Activated CD4-positive, alpha-beta memory T cell treated with anti-CD3 and anti-CD28 coated beads, Interleukin-2, amount 10 ng/mL, durations not matched to agents 7 days and 5 days (primary cell): ENCODE measurements at regions not wholly inside any gene's neighbourhood (a gene's known extent, or its start where the extent isn't known, plus 50 kb on each side); places are given as distances from the start of the nearest gene placed in this dataset.

Source experiments
- CTCF ChIA-PET: fragments of 350-600 bp; sonication (Branson Sonifier 250); formaldehyde crosslinking; loops from one replicate; lab custom pipeline; 2021; ENCODE audit warnings: antibody characterized with exemption, inconsistent platforms; lab: Charles Lee
- POLR2A ChIA-PET: fragments of 350-600 bp; sonication (Branson Sonifier 250); formaldehyde crosslinking; loops from one replicate; lab custom pipeline; 2021; ENCODE audit warnings: antibody characterized with exemption; lab: Charles Lee
- DNase-seq: peaks from one replicate; pipeline ENCODE4 v3.0.0-alpha.2; 2020
- H3K27ac Mint-ChIP-seq: one replicate; pipeline ENCODE4 v1.8.0; 2021; ENCODE audit warnings: mild to moderate bottlenecking, mixed read lengths
- H3K27me3 Mint-ChIP-seq: one replicate; pipeline ENCODE4 v1.8.0; 2021; ENCODE audit warnings: mixed read lengths
- H3K36me3 Mint-ChIP-seq: one replicate; pipeline ENCODE4 v1.8.0; 2021; ENCODE audit warnings: low read depth, mixed read lengths
- H3K4me1 Mint-ChIP-seq: one replicate; pipeline ENCODE4 v1.8.0; 2021; ENCODE audit warnings: mixed read lengths
- H3K4me3 Mint-ChIP-seq: one replicate; pipeline ENCODE4 v1.8.0; 2021; ENCODE audit warnings: mild to moderate bottlenecking, mixed read lengths
- H3K9me3 Mint-ChIP-seq: one replicate; pipeline ENCODE4 v1.8.0; 2021; ENCODE audit warnings: mixed read lengths

DNA sequence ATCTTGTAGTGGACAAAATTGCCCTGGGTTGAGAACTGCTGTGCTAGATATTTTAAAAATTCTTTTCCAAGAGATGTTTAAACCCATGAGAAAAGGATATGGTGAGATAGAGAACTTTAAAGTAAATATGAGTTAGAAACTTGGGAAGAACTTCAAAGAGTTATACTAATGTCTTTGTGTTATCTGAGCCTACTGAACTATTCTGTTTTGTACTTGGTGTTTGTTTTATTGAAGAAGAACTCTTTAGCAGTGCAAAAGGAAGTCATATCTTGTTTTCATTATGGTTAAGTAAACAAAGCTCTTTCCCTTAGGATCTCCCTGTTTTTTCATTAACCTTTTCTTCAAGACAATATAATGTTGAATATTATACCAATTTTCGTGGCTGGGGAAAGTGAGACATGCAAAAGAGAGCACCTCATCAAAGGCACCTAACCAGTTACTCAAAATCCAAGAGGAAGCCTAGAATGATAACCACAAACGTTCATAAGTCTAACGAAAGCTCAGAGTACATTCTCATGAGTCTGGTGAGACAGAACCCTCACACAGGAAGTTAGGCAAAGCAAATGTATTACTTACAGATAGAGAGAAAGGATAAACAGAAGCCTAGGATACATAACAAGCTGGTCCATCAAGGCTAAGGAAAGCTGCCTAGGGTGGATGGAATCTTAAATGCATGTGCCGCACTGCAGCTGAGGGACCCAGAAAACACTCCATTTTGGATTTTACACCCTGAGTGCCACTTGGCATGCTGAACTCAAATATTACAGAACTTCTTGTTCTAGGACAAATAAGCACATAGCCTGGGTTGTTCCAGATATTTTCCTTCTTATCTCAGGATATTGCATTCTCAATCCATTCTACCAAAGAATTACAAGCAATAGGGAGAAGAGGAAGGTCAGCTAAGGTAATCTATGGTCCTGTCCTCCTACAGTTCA lies 112.5 kb upstream of the ANO3 start:
- no peak for DNase-seq
- peaks cover 5% of the 10 kb centered on the region for H3K9me3 Mint-ChIP-seq
- POLR2A ChIA-PET: no interaction called here
- H3K27me3 Mint-ChIP-seq: no peaks in the 10 kb centered on the region
- H3K36me3 Mint-ChIP-seq: no peaks in the 10 kb centered on the region
- CTCF ChIA-PET: no interaction called here
- H3K4me1 Mint-ChIP-seq: no peaks in the 10 kb centered on the region
- no peak overlapping the region for H3K4me3 Mint-ChIP-seq
- H3K27ac Mint-ChIP-seq: no peak overlapping the region

DNA sequence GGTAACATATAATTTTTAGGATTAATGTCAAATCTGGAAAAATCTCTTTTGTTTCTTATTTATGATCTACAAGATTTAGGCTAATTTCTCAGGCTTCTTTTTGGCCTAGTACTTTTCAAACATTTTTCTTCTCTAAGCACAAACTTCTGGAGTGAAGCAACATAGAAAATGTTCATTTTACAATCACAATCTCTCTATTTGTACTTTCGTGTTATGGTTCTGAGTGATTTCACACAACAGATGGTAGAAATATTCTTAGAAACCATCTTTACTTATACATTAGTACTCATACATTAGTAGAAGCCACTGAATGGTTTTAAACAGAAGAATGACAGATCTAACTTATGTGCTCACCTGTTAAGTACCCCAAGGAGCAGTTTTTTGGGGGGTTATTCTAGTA lies 106.3 kb upstream of the ANO3 start:
- no peaks in the 10 kb centered on the region for H3K4me1 Mint-ChIP-seq
- H3K9me3 Mint-ChIP-seq: peaks cover 3% of the 10 kb centered on the region
- H3K4me3 Mint-ChIP-seq: no peak overlapping the region
- no peaks in the 10 kb centered on the region for H3K27me3 Mint-ChIP-seq
- H3K36me3 Mint-ChIP-seq: no peaks in the 10 kb centered on the region
- no peak for DNase-seq
- H3K27ac Mint-ChIP-seq: no peak overlapping the region
- CTCF ChIA-PET: no interaction called here
- POLR2A ChIA-PET: no interaction called here

DNA sequence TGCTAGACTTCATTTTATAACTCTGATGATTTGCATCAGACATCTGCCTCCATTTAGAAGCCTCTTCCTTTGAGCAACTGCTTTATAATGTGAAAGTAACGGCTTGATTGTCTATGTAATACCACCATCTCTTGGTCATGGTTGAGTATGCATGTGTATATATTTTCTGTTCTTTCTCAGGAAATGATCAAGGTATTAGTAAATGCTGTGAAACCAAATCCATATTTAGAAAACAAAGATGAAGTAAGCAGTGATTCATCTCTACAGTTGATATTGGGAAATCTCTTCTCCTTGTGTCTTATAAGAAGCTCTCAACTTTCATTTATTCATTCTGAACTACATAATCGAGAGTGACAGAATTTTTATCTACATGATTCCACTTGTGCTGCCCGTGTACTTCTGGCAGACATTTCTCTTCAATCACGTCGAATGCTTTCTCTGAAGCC lies 104.6 kb upstream of the ANO3 start:
- Mint-ChIP-seq H3K9me3 (peaks cover 5% of the 10 kb centered on the region), H3K4me1 (no peaks in the 10 kb centered on the region), H3K4me3 (no peak overlapping the region), H3K27me3 (no peaks in the 10 kb centered on the region), H3K36me3 (no peaks in the 10 kb centered on the region), H3K27ac (no peak overlapping the region)
- DNase-seq: no peak
- ChIA-PET POLR2A (no interaction called here), CTCF (no interaction called here)

DNA sequence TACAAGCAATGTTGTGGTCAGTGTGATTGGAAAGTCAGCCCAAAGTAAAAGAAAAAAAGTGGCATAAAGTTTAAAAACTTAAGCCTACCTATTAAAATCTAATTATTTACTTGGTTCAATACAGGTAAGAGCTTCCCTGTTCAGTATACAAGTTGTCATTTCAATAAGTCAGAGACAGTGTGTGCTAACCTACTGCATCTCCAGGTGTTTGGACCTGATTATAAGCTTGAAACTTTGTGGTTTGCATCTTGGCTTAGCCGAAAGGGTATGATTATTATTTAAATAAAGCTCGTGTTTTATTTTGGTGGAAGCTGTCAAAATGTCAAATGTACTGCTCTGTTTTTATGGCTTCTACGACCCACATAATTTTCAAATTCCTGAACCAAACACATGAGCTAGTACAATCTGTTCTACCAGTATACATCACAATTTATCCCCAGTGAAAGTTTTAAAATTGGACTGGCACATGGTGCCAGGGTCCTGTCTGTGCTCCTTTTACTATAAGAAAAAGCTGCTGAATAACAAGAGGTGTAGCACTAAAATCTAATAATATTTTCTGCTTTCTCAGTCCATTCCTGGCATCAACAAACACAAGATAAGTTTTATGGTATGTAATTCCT lies 103.9 kb upstream of the ANO3 start:
- Mint-ChIP-seq H3K9me3 (peaks cover 5% of the 10 kb centered on the region), H3K36me3 (no peaks in the 10 kb centered on the region)

DNA sequence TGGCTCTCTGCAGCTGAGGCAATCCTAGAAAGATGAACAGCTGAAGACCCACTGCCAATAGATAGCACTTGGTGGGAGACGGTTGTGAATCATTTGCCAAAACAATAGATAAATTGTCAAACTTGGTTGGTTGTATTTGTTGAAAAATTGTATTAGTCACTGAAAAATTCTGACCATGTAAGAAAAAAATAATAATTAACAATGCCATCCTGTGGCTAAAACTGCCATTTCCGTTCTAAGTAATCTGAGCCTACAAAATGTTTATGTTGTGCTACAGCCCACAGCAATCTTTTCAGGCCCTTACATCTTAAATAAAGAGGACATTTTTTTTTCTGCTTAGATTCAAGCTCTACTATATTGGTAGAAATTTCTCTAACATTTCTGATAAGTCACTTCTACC lies 103.2 kb upstream of the ANO3 start:
- DNase-seq: no peak
- Mint-ChIP-seq H3K4me3 (no peak overlapping the region), H3K27ac (no peak overlapping the region), H3K4me1 (no peaks in the 10 kb centered on the region), H3K36me3 (no peaks in the 10 kb centered on the region), H3K27me3 (no peaks in the 10 kb centered on the region), H3K9me3 (peaks cover 5% of the 10 kb centered on the region)
- CTCF ChIA-PET: no interaction called here
- POLR2A ChIA-PET: no interaction called here

More for the DNA sequence above, 103.9 kb upstream of the ANO3 start:
- POLR2A ChIA-PET: no interaction called here
- Mint-ChIP-seq H3K27me3 (no peaks in the 10 kb centered on the region), H3K27ac (no peak overlapping the region), H3K4me3 (no peak overlapping the region), H3K4me1 (no peaks in the 10 kb centered on the region)
- CTCF ChIA-PET: interaction anchor here (0.6 kb wide), 1 partner anchor 43 kb away, joined by 4 read pairs; no protein-coding TSS in a partner anchor
- DNase-seq: no peak

DNA sequence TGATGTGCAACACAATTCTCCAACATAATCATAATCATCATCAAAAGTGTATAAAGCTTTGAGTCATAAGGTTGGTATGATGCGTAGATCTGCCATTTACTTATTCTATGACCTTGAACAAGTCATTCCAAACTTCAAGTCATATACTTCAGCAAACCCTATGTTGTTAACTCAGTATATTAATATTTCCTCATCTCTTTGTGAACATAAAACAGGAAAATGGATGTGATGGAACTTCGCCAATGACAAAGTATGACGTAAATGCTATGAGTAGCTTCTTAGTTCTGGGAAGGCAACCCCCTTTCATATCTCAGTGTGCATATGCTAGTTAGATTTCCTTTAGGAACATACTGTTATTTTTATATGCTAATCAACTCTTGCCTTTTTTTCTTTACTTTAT lies 102.7 kb upstream of the ANO3 start:
- Mint-ChIP-seq H3K27ac (no peak overlapping the region), H3K9me3 (peaks cover 5% of the 10 kb centered on the region), H3K36me3 (no peaks in the 10 kb centered on the region), H3K4me1 (no peaks in the 10 kb centered on the region), H3K4me3 (no peak overlapping the region), H3K27me3 (no peaks in the 10 kb centered on the region)
- no peak for DNase-seq
- CTCF ChIA-PET: no interaction called here
- POLR2A ChIA-PET: no interaction called here

DNA sequence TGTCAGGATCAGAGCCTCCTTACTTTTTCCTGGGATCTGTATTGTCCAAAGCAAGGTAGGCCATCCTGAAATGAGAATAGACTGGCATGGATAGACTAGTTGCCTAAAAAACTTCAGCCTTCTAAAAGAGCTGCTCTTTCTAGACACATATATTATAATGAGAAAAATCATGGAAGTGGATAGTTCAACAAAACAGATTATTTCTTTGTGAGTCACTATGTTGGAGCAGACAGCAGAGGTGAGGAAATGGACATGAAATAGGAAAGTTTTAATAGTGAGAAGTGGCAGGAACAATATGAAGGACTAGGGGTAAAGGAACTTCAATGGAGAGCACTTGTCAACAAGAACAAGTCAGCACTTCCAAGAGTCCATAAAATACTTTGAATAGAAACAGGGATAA lies 101.9 kb upstream of the ANO3 start:
- no peak for DNase-seq
- POLR2A ChIA-PET: no interaction called here
- Mint-ChIP-seq H3K4me3 (no peak overlapping the region), H3K27me3 (no peaks in the 10 kb centered on the region), H3K9me3 (peaks cover 5% of the 10 kb centered on the region), H3K36me3 (no peaks in the 10 kb centered on the region), H3K27ac (no peak overlapping the region), H3K4me1 (no peaks in the 10 kb centered on the region)
- CTCF ChIA-PET: no interaction called here

DNA sequence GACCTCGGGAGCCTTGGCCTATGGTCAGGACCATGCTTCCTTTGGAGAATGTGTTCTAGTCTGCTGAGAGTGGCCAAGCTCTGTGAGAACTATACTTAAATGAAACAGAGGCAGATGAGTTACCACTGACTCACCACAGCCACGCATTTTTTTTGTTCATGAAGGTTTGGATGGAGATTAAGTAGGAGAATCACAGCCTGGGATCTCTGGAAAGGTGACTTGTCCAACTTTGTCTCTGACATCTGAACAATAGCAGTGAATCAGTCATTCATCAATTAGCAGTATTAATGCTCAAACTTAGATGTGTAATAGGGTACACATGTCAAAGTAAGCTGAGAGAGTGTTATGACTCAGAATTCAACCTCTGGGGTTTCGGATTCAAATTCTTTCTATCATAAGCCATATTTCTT lies 100.7 kb upstream of the ANO3 start:
- no peaks in the 10 kb centered on the region for H3K4me1 Mint-ChIP-seq
- DNase-seq: no peak
- no peak overlapping the region for H3K27ac Mint-ChIP-seq
- no peaks in the 10 kb centered on the region for H3K27me3 Mint-ChIP-seq
- POLR2A ChIA-PET: no interaction called here
- peaks cover 5% of the 10 kb centered on the region for H3K9me3 Mint-ChIP-seq
- H3K4me3 Mint-ChIP-seq: no peak overlapping the region
- no peaks in the 10 kb centered on the region for H3K36me3 Mint-ChIP-seq
- CTCF ChIA-PET: interaction anchor here (0.6 kb wide), 1 partner anchor 294 kb away, joined by 4 read pairs; no protein-coding TSS in a partner anchor

DNA sequence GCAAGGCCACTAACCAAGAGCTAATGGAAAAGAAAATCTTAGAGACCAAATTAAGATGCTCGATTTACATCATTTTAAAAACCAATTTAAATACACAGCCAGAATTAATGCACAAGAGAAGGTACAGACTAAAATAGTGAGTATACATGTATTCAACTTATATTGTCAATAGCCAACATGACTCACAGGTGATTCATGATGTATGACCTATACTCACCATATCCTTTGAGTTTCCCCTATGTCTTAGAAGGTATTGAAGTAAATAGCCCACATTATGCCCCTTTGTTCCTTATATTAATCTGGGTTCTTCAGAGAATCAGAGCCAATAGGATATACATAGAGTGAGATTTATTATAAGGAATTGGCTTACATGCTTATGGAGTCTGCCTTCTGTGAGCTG lies 97.5 kb upstream of the ANO3 start:
- Mint-ChIP-seq H3K27ac (no peak overlapping the region), H3K27me3 (no peaks in the 10 kb centered on the region), H3K4me1 (no peaks in the 10 kb centered on the region), H3K36me3 (no peaks in the 10 kb centered on the region), H3K9me3 (peaks cover 5% of the 10 kb centered on the region), H3K4me3 (no peak overlapping the region)
- ChIA-PET CTCF (no interaction called here), POLR2A (no interaction called here)
- no peak for DNase-seq

DNA sequence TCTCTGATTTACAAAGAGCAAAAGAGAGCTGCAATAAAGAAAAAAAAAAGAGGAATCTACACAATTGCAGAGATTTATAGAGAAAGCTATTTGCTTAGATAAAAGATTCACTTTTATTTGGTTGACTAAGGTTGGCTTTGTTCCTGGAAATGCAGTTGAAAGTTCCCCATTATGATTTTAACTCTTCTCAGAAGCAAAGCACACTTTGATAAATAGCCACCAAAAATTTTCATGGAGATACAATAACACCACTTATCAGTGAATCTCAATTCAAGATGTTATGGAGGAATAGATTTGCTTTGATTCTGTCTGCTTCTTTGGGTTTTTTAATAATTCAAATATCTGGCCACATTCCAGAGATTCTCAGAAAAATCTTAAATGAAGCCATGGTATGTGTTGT lies 88.5 kb upstream of the ANO3 start:
- CTCF ChIA-PET: no interaction called here
- H3K27me3 Mint-ChIP-seq: no peaks in the 10 kb centered on the region
- no peaks in the 10 kb centered on the region for H3K4me1 Mint-ChIP-seq

DNA sequence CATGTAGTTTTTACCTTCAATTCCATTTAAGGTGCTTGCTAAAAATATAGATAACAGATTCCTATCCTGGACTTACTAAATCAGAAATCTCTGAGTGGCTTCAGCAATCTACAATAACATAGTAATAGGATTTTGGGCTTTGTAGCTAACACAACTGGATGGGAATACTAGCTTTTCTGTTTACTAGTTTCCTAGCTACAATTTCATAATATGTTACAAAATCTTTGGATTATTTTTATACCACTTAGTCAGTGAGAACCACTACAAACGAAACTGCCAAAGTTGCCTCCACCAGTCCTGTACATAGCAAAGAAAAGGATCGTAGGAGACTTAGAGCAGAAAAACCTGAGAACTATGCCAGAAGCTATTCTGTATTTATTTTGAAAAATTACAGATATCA lies 87.7 kb upstream of the ANO3 start:
- Mint-ChIP-seq H3K9me3 (peaks cover 2% of the 10 kb centered on the region), H3K27ac (no peak overlapping the region), H3K4me3 (no peak overlapping the region), H3K4me1 (no peaks in the 10 kb centered on the region), H3K27me3 (no peaks in the 10 kb centered on the region), H3K36me3 (no peaks in the 10 kb centered on the region)
- no peak for DNase-seq
- ChIA-PET POLR2A (no interaction called here), CTCF (no interaction called here)

More for the DNA sequence above, 88.5 kb upstream of the ANO3 start:
- POLR2A ChIA-PET: no interaction called here
- no peak for DNase-seq
- peaks cover 2% of the 10 kb centered on the region for H3K9me3 Mint-ChIP-seq
- H3K27ac Mint-ChIP-seq: no peak overlapping the region
- no peaks in the 10 kb centered on the region for H3K36me3 Mint-ChIP-seq
- no peak overlapping the region for H3K4me3 Mint-ChIP-seq

DNA sequence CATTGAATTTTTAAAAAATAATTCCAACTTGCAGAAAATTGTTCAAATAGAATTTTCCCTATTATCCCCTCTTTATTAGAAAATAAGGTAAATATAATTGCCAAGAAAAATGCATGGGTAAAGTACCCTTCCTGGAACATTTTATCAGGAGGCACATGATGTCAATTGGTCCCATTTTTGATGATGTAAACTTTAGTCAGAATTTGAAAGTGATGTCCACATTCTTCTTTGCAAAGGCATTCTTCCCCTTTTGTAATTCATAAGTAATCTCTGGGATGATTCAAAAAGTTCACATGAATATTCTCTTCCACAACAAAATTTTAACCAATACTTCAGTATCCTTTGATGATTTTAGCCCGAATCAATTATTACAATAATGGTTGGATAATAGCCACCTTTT lies 86.9 kb upstream of the ANO3 start:
- DNase-seq: no peak
- H3K36me3 Mint-ChIP-seq: no peaks in the 10 kb centered on the region
- H3K27ac Mint-ChIP-seq: no peak overlapping the region
- no peak overlapping the region for H3K4me3 Mint-ChIP-seq
- H3K9me3 Mint-ChIP-seq: peaks cover 2% of the 10 kb centered on the region
- ChIA-PET POLR2A (no interaction called here), CTCF (no interaction called here)
- H3K27me3 Mint-ChIP-seq: no peaks in the 10 kb centered on the region
- no peaks in the 10 kb centered on the region for H3K4me1 Mint-ChIP-seq

DNA sequence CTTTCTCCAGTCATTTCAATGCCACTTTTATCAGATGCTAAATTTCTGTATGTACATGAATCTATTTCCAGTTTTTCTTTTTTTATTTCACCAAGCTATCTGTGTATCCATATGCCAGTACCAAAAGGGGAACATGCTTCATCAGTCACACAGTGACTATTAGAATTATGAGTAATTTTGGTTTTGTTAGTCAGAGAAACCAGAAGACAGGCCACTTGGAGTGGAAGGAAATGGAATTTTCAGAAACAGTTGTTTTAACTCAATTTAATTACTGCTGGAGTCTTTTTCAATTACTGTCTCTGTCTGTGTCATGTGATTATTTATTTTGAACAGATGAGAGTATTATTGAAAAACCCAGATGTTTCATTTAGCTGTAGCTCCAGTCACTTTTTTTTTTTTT lies 84.6 kb upstream of the ANO3 start:
- CTCF ChIA-PET: no interaction called here
- no peak overlapping the region for H3K27ac Mint-ChIP-seq
- no peak for DNase-seq
- H3K27me3 Mint-ChIP-seq: no peaks in the 10 kb centered on the region
- H3K4me3 Mint-ChIP-seq: no peak overlapping the region
- peaks cover 2% of the 10 kb centered on the region for H3K9me3 Mint-ChIP-seq
- POLR2A ChIA-PET: no interaction called here
- H3K36me3 Mint-ChIP-seq: no peaks in the 10 kb centered on the region
- H3K4me1 Mint-ChIP-seq: no peaks in the 10 kb centered on the region
